AG04450 (cell line): ENCODE measurements at regions not wholly inside any gene's neighbourhood (a gene's known extent, or its start where the extent isn't known, plus 50 kb on each side); places are given as distances from the start of the nearest gene placed in this dataset.
A peak's percentile ranks its signal among the peaks of the same experiment; 100 is the strongest.

Source experiments
- CTCF ChIA-PET: fragments of 300-600, 350-600 bp; formaldehyde crosslinking; extraction: SDS; loops from one replicate; lab custom pipeline; 2022; ENCODE audit warnings: antibody characterized with exemption, inconsistent platforms; lab: Charles Lee
- POLR2A ChIA-PET: fragments of 350-600 bp; formaldehyde crosslinking; extraction: SDS; loops from one replicate; lab custom pipeline; 2021; ENCODE audit warnings: antibody characterized with exemption, inconsistent platforms; lab: Yijun Ruan, JAX
- DNase-seq: peaks from one replicate; pipeline ENCODE4 v3.0.0-alpha.2; 2011; ENCODE audit warnings: low read depth, low spot score
- H3K27ac ChIP-seq: one replicate; pipeline ENCODE4 v1.5.1; 2012; ENCODE audit warnings: low read depth, low read length, control low read depth
- H3K27me3 ChIP-seq: one replicate; pipeline ENCODE4 v1.6.0; 2012; ENCODE audit warnings: low read length; ENCODE audit not compliant: control insufficient read depth, insufficient read depth
- H3K4me3 ChIP-seq: 2 replicates; pipeline ENCODE4 v1.5.1; 2011; ENCODE audit warnings: mild to moderate bottlenecking, low read depth, low read length, control low read depth
- H3K9me3 ChIP-seq: 2 replicates; pipeline ENCODE4 v1.5.1; 2012; ENCODE audit warnings: low read length; ENCODE audit not compliant: control insufficient read depth, insufficient read depth
- CTCF ChIP-seq: IDR thresholded peaks from 2 replicates; pipeline ENCODE4 v1.5.1; 2011; ENCODE audit warnings: low read depth, low read length, control low read depth, inconsistent platforms

DNA sequence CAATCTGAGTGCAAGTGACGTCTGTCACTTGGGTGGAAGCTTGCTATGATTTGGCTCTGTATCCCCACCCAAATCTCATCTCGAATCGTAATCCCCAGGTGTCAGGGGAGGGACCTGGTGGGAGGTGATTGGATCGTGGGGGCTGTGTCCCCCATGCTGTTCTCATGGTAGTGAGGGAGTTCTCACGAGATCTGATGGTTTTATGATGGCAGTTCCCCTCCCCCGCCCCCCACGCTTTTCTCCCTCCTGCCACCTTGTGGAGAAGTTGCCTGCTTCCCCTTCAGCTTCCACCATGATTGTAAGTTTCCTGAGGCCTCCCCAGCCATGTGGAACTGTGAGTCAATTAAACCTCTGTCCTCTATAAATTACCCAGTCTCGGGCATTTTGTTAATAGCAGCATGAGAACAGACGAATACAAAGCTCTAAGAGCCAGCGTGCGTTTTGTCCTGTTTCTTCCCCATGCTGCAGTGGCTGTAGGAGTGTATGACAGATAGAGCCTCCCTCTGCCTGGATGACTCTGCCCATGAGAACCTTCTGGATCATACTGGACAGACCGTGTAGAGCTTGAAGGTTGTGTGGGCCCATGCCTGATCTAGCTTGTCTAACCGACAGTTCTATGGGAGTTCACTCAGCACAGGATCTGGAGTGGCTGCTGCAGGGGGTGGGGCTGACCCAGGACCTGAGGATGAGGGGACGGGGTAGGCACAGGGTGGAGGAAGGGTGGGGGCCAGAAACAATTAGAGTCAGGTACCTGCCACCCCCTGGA is 139.7 kb upstream of the ERRFI1 start:
- POLR2A ChIA-PET = interaction anchor here (0.7 to 1.2 kb wide), 2 partner anchors 10 to 92 kb away, joined by 6 to 10 read pairs; no protein-coding TSS in a partner anchor
- peak; percentile 12; the same call in 1 of the 2 replicates for TF ChIP-seq CTCF
- H3K27ac ChIP-seq = no peak overlapping the region
- H3K9me3 ChIP-seq = no peaks in the 10 kb centered on the region
- H3K27me3 ChIP-seq = no peaks in the 10 kb centered on the region
- H3K4me3 ChIP-seq = no peak overlapping the region
- no peak for DNase-seq
- CTCF ChIA-PET = interaction anchor here (0.8 to 1.1 kb wide), 3 partner anchors 12 to 357 kb away, joined by 3 to 8 read pairs (median 7); no protein-coding TSS in a partner anchor

DNA sequence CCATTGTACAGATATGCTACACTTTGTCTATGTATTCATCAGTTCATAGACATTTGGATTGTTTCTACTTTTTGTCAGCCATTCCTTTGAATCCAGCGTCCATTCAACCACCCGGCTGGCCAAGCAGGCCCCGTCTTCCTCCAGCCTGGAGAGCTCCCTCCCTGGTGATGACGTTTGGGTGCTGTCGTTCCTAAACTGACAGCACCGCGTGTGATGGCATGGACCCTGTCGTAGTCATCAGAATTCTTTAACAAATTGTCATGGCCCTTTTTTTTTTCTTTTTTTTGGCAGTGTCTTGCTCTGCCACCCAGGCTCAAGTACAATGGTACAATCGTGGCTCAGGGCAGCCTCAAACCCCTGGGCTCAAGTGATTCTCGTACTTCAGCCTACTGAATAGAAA is 138.6 kb upstream of the ERRFI1 start:
- TF ChIP-seq CTCF = no peak
- ChIA-PET CTCF (no interaction called here), POLR2A (interaction anchor here (0.6 to 0.7 kb wide), 2 partner anchors 40 to 93 kb away, joined by 3 to 10 read pairs; no protein-coding TSS in a partner anchor)
- Histone ChIP-seq H3K27ac (no peak overlapping the region), H3K9me3 (no peaks in the 10 kb centered on the region), H3K4me3 (no peak overlapping the region), H3K27me3 (no peaks in the 10 kb centered on the region)
- DNase-seq = no peak

GRCh38 chr1:8163039-8163438 is 136.9 kb upstream of the ERRFI1 start:
- Histone ChIP-seq H3K27me3 (no peaks in the 10 kb centered on the region), H3K9me3 (no peaks in the 10 kb centered on the region; the same call in 1 of the 2 replicates), H3K4me3 (no peak overlapping the region), H3K27ac (no peak overlapping the region)
- POLR2A ChIA-PET = no interaction called here
- CTCF ChIA-PET = no interaction called here
- TF ChIP-seq CTCF = no peak
- DNase-seq = no peak

- Histone ChIP-seq H3K27ac (no peak overlapping the region), H3K4me3 (no peak overlapping the region), H3K27me3 (no peaks in the 10 kb centered on the region), H3K9me3 (no peaks in the 10 kb centered on the region; the same call in 1 of the 2 replicates)
- CTCF ChIA-PET = no interaction called here
- DNase-seq = no peak
- TF ChIP-seq CTCF = no peak
- POLR2A ChIA-PET = no interaction called here
These were observed 136.1 kb upstream of the ERRFI1 start for GRCh38 chr1:8162168-8162567.

DNA sequence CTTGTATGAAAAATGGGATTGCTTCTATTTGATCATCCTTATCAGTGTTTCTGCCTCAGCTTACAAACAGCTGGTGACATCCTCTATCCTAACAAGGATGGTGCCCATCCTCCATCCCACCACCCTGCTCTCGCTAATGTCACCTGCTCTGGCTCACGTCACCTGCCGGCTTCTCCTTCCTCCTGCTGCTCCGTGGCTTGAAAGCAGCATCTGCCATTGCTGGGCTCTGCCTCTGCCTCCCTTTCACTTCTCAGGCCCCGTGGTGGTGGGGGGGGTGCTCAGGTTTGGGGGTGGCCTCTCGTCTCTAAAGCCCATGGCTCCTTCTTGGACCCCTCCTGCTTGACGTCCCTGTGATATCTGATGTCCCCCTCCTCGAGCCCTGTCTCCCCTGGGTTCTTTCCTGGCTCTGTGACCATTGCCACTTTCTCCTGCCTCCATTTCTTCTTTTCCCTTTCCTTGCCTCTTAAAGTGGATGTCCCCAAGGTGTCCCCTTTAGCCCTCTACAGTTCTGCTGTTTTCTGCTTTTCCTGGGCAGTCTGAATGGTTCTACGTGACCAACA is 135.5 kb upstream of the ERRFI1 start:
- ChIA-PET CTCF (no interaction called here), POLR2A (no interaction called here)
- Histone ChIP-seq H3K27me3 (no peaks in the 10 kb centered on the region), H3K9me3 (no peaks in the 10 kb centered on the region; the same call in 1 of the 2 replicates), H3K4me3 (no peak overlapping the region), H3K27ac (no peak overlapping the region)
- no peak for DNase-seq
- no peak for TF ChIP-seq CTCF
